ENCODE measurements at regions not wholly inside any gene's neighbourhood (a gene's known extent, or its start where the extent isn't known, plus 50 kb on each side); places are given as distances from the start of the nearest gene placed in this dataset.

DNA sequence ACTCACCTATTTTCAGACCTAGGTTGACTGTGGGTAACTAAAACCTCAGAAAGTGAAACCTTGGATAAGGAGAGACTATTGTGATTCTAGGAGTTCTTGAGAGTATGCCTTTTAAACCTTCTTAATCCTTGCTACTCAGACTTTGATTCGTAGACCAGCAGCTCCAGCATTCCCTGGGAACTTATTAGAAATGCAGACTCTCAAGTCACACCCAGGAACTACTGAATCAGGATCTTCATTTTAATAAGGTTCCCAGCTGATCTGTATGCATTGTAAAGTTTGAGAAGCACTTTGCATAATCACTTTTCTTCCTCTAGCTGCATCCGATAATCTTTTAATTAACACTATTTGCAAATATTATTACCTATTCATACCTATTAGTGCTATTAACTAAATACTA, 480.3 kb upstream of the KCNMB2 start:
- no peak for DNase-seq

DNA sequence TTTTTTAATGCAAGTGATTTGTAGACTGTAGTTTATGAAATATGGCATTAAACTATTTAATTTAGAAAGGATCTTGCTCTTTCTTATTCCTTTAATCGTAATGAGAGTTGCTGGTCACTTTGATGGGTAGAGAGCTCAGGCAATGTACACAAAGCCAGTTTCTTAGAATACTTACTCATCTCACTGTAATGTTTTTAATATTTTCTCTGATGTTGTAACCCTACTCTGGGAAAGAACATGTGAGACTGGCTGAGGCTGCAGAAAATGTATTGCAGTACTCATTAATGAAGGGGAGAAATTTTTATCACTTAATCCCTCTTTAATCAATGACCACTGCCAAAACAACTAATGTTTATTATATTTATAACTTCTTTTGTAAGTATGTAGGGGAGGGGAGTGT, 479.4 kb upstream of the KCNMB2 start:
- DNase-seq: no peak

DNA sequence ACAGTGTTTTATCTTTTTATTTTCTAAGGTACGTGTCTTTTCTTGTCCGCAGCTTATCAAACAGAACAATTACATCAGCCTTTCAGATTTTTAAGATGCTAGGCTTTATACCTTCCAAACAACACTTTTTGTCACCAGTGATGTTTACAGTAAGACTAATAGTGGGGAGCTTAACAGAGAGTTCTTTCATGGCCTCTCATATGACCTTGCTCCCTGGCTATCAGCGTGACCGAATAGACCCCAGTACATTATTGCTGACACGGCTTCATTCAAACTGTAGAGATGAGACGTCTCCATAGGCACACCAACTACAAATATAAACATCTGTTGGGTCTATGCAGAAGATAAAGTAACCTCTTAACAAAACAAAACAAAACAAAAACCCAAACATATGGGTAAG, 477.6 kb upstream of the KCNMB2 start:
- no peak for DNase-seq

DNA sequence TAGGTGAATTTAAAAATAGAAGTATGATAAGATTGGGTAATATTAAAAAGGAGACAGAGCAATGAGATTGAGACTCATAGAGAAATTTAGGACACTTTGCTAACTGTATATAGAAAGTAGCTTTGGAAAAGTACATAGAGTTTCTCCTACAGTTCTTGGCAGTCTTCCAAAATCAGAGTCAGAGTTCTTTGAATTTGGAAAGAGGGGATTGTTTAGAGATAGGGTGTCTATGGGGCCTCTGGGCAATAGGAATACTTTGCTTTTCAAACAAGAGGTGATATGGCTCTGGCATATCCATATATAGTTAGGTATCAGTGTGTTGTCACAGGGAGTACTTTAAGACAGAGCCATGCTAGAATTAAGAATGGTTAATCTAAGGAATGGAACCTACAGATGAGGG, 477.1 kb upstream of the KCNMB2 start:
- no peak for DNase-seq

DNA sequence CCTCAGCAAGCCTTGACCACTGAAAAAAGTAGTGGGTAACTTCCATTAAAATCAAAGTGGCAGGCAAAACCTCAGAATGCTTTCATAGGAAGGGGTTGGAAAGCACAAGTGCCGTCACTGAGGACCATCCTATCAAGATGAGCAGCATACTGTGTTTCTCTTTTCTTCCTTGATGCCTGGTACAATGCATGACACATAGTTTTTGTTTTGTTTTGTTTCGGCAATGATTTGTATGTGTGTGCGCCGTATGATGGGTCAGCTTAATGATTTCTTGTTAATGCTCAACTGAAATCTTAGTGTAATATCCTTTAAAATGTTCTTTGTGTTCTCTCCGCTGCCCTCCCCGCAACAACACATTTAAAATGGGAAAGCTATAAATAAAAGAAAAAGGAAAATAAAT, 476.4 kb upstream of the KCNMB2 start:
- DNase-seq: no peak

DNA sequence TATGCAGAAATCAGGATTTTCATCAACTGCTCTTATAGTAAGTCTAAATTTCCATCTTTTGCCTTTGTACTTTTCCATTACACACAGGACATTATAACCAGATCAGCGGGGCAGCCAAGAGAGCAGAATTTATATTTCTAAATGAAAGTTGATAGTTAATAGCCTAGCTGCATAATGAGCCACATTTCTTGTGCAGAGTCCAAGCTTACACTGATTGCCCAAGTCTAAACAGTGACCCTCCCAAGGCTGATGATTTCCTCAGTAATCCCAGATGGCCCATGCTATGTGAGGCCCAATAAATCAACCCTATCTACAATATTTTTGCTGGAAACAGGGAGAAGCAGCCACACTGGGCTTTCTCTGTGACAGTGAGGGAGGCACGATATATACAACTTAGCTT, 475.8 kb upstream of the KCNMB2 start:
- DNase-seq: no peak

DNA sequence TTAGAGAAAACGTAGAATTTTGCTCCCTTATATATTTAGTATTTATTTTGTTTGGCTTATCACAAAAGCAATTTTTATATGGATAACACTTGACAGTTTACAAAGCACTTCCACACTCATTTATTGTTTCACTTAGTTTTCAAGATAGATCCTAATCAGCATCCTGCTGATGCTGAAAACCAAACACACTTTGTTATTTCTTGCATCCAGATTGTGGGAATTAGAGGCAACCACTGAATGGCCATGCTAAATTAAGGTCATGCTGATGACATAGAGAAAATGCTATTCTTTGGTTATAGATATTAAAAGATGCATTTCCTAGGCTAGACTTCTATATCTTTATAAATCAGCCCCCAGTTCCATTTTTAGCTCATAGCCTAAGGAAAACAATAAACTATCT, 474.1 kb upstream of the KCNMB2 start:
- DNase-seq: no peak

DNA sequence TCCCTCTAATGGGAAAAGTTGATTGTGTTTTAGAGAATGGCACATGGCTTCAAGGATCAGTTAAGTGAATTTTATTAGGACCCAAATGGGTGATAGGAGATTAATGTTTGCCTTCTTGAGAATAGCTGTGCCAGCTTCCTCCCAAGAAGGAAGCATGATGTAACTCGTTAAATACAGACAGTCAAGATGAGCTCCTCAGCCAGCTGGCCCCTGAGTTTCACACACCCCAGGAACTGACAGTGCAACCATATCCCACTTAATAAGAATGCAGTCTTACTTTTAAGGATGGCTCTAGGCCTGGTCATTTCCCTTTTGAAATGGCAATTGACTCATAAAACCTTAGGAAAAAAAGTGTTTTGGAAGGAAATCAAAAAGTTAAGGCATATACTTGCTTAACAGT, 472.8 kb upstream of the KCNMB2 start:
- peak; percentile 29 for DNase-seq

DNA sequence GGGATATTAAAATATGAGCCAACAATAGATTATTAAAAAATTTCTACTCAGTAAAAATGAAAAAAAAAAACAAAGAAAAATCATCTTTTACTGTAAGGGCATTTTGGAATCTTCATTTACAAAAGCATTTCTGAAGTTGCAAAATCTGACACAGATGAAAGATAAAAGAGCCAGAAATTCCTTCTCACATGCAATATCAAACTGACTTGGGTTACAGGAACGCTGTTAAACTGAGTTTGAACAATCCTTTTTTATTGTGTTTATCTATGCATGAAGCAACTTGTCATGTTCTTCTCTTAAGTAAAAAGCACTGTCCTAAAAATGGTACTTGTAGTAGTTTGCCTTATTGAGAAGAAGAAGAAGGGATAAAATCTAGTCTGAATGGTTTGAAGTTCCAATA, 468.5 kb upstream of the KCNMB2 start:
- no peak for DNase-seq

DNA sequence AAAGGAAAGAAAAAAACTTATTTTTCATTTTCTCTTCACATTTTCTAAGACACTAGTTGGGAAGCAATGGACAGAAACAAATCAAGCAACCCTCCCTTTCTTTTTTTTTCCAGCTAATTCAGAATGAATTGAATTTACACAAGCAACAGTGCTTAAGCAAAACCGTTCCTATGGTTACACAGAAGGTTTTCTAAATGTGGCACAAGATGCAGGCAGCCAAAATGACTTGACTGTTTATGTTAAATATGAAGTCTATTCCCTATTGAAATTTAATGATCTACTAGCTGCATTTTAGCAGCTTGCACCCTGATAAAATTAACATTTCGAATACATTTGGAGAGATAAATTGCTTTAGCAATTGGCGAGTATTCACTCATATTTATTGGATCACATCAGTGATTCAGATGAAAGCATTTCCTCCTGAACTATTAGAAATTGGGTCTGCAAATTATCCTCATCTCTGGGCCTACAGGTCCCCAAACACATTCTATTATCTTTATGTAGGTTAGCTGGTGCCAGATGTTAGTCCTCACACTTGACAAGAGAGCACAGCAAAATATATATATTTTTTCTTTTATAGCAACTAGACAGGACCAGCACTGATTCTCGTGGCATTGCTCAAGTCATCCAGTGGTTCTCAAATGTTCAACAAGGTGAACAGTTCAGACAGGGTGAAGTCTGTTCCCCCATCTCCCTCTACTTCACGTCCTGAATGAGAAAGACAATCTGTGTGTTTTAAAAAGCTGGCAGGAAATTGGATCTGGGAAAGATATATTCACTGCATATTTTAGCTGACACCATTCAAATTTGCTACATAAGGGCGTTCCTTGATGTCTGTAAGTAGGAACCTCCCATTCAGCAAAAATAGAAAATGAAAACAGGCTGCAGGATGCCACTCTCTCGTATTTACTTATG, 463.6 kb upstream of the KCNMB2 start:
- DNase-seq: no peak

DNA sequence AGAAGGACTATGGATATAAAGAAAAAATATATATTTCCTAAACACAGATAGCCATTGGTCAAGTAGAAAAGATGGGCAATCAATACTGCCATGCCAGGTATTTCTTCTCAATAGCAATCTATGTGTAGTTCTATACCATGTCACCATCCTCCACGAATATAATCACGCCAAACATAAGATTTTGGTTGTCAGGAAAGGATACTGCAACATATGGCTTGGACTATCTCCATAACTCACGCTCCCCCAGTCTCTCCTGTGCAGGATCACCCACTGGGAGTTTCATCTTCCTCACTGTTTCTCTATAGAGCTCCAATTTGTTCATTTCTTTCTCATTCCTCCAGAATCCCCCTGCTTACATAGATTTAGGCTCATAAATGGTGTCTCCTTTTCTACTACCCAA, 462.9 kb upstream of the KCNMB2 start:
- no peak for DNase-seq

DNA sequence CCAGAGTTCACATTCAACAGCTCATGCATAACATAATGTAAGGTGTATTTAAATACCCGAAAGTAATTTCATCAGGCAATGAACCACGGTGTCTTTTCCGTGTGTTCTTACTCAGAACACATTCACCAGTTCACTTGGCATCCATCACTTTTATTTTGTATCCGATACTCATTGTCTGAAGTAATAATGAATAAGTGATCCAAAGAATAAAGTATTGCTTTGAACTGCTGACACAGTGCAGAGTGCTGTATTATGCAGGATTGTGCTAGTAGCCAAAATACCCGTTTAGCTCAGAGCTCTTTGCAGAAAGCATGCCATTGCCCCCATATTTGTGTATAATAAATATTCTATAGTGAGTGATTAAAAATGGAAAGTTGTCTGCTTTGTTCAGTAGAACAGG, 460.9 kb upstream of the KCNMB2 start:
- no peak for DNase-seq

DNA sequence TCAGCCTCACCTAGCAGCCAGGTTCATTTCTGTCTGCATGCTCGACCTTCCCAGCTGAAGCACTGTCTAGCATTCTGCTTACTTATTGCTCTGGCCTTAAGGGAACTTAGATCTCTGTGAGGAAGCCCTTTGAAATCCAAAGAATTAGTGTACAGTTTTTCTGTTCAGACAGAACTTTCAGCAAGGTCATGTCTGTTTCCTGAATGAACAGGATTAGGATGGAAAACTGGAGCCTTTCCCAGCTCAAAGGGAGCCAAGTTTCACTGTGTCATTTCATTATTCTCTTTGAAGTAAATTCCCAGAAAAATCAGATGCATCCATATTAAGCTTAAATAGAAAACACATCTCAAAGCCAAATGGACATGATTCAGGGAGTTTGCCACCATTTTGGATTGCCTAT, 457.3 kb upstream of the KCNMB2 start:
- no peak for DNase-seq

DNA sequence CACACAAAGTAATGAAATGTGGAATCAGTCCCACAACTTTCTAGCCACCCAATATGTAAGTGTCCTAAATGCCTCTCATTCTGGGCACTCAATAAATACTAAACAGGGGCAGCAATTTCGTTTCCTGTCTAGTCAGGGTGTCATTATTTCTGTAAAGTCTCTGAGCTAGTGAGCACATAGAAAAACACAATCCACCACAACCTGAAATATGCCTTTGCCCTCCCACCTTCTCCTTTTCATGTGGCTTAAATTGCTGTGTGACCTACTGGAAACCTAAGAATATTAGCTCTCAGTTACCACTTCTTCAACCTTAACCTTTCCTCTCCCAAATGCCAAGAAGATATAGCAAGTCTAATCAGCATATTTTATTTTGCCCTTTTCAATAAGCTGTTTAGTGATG, 456.3 kb upstream of the KCNMB2 start:
- DNase-seq: no peak

DNA sequence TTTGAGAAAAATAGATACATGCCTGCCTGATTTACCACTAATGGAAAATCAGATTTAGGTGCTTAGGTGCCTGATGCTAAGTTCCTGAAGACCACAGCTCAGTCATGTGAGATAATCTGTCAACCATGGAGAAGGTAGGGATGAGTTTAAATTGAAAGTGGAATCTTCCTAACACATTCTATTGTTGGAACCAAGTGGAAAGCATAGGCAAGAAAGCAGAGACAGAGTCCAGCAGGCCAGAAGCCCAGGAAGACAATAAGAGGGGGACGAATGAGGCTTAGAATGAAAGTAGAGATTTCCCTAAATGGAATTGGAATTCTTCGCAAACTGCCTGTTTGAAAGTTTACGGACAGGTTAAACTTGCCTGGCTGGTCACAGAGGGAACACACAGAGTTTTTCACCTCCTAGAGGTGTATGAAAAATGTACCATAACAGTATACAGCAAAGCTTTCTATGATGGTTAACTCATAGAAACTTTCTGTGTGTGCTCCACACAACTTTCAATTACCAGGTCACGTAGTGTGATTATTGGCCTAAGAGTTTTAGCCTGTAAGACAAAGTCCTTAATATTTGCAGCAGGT, 453.8 kb upstream of the KCNMB2 start:
- no peak for DNase-seq

DNA sequence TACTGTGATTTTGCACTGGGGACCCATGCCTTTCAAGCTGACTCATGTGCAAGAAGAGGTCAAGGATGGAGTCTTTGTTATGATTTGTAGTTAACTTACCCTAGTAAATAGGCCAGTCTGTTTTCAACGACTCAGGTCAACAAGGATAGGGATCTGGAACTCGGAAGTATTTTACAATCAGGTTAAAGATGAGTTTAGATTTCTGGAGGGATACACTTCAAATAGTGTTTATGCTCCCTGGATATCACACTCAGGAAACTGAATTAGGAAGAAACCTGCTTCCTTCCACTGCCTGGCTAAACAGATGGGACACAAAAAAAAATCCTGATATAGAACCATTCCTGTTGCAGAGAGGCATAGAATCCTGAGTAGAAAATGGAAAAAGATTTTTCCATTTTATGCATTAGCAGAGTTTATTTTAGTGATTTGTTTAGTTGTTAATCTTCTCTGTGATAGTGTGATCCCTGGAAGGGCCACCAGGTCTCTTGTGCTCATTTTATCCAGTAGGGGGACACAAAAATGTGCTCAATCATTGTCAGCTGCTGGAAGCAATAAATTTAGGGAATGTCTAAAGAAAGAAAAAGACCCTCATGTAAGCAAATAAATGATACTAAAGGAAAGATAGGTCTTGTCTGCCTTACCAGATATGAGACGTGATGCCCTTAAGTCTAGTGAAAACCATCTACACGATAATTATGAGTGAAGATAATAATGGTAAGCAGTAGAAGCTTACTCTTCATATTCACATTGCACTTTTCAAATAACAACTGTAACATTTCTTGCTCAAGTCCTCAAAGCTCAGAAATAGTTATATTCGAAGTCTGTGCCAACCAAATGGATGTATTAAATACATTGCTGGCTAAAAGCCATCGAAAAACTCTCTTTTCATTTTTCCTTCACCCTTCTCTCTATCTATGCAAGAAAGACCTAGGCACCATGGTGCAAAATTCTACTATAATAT, 452.1 kb upstream of the KCNMB2 start:
- peak; percentile 45 for DNase-seq

DNA sequence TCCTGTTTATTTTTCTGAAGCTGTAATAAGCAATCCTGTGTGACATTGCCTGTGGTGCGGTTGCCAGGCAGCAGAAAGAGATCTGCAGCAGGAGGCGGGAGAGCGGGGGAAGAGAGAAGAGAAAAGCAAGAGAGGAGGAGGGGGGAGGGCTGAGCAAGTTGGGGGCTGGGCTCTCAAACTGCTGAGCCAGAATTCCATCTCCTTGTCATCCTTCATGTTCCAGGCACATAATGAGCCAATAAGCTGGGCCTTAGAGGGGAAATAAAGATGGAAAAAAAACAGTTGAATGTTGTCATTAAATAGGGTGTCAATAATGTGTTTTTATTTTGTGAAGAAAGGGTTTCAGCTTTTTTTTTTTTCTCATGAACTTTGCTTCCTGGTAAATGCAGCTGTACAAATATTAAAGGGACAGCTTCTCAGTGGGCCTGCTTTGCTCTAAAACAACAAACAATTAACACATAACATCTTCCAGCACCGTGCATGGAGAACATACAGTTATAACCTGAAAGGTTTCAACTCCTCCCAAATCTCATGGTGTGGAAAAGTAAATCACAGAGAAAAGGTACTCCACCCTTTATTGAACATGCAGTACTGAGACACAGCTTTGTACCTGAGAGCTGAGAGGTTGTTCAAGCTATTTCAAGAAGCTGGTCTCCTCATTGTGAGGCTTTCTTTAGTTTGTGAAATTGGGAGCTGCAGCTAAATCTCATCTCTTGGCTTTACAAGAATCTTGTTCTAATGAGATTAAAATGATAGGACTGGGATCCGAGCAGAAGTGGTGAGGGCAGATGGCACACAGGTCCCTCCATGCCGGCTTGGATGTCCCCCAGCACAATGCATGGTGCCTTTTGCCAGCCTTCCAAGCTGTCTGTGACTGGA, 451.1 kb upstream of the KCNMB2 start:
- DNase-seq: peak; percentile 61

DNA sequence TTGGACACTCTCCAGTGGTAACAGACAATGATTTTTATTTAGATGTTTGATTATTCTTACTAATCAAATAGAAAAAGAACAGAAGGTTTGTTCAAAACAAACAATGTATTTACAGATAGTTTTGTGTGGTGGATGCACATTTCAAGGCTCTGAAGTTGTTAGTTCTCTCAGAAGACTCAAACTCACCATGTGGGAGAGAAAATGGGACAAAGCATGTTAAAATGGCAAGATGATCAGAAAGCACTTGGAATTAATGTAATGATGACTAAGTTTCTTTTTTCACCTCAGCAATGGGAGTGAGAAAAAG, 450.5 kb upstream of the KCNMB2 start:
- DNase-seq: no peak

DNA sequence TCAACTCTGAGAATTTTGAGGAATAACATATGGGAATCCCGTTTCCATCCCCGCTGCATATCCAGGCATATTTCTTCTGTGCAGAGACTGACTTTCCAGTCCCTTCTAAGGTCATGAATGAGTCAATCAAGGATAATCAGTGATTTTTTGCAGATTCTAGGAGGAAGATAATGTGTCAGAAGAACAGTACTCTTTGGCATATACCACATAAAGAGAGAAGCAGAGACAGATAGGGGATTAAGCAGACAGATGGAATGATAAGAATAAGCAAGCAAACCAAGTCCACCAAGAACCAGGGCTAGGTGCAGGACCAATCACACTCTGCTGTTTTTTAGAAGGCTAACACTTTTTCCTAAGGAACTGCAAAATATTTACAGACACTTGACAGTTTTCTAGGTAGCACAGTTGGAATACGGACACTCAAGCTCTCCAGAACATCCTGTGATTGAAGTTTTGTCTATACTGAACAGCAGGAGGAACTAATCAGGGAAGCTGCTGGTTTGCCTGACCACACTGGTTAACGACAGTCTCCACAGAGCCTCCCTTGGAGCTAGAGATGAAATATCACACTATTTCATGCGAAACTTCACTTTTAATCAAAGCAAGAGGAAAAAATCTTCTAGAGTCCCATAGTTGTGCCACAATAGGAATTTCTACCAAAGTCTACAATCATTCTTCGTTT, 450.0 kb upstream of the KCNMB2 start:
- peak; percentile 61 for DNase-seq

DNA sequence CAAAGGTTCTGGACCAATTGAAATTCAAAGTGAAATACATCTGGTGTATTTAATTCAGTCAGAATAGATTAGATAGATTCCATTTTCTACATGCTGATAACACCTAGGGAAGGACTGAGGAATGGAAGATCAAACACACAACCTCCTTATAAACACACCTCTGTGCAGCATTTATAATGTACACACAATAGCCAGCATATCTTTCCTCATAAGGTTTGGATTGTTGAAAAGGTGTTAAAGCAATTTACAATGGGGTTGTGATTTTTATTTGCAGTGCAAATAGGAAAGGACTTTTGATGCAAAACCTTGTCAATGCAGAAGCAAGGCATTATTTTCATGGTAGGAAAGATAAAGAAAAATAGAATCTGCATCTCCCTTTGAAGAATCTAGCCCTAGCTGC, 448.9 kb upstream of the KCNMB2 start:
- no peak for DNase-seq

DNA sequence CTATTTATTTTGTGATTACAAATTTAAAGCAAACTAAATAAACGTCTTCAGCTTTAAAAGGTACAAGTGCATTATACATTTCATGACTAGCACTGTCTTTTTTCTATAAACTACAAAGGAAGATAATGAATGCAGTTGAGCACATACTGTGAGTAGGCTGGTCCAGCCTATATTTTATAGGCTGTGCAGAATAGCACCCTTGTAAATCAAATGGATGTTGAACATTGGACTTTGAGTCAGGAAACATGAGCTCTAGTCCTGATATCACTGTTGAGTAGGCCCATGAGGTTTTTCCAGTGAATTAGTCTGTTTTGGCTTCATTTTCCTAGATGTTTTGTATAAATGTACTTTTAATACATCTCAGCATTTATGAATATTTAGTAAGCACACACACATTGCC, 447.3 kb upstream of the KCNMB2 start:
- no peak for DNase-seq

DNA sequence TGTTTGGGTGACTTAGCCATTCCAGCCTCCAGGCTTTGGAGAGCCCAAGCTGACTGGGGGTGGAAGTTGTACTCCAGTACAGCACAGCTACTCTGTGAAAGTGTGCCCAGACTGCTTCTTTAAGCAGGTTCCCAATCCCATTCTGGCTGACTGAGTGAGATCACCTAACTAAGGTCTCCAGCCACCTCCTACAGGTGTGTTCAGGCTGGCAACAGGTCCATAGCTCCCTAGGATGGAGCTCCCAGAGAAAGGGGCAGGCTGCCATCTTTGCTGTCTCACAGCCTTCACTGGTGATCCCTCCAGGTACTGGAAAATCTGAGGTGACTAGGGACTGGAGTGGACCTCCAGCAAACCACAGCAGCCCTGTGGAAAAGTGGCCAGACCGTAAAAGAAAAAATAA, 445.3 kb upstream of the KCNMB2 start:
- no peak for DNase-seq

All from hematopoietic multipotent progenitor cell treated with erythropoietin and hydrocortisone succinate and interleukin-3 and kit ligand, for 4 days (in vitro differentiated cells).